Adipocyte (in vitro differentiated cells): ENCODE measurements at regions not wholly inside any gene's neighbourhood (a gene's known extent, or its start where the extent isn't known, plus 50 kb on each side); places are given as distances from the start of the nearest gene placed in this dataset.
"Not testable (repeated sequence)": the region's sequence is repeated elsewhere in the genome, so short reads cannot be mapped to it uniquely, and the experiment has no call there.

Experiments
- DNase-seq: peaks from one replicate; pipeline ENCODE4 v3.0.0-alpha.2; 2015; ENCODE audit warnings: low read depth
- H3K27me3 ChIP-seq: replicated peaks from 2 replicates; pipeline ENCODE4 v1.7.0; 2013; ENCODE audit warnings: mild to moderate bottlenecking, low read length, moderate library complexity; ENCODE audit not compliant: control insufficient read depth, insufficient read depth
- H3K36me3 ChIP-seq: 2 replicates; pipeline ENCODE4 v1.7.0; 2013; ENCODE audit warnings: low read length, mild to moderate bottlenecking, moderate library complexity; ENCODE audit not compliant: control insufficient read depth, insufficient read depth, severe bottlenecking
- H3K4me1 ChIP-seq: 2 replicates; pipeline ENCODE4 v1.7.0; 2013; ENCODE audit warnings: mild to moderate bottlenecking, low read length, moderate library complexity; ENCODE audit not compliant: control insufficient read depth, insufficient read depth
- H3K4me3 ChIP-seq: 2 replicates; pipeline ENCODE4 v1.7.0; 2013; ENCODE audit warnings: mild to moderate bottlenecking, low read length, moderate library complexity
- H3K9ac ChIP-seq: 2 replicates; pipeline ENCODE4 v1.7.0; 2013; ENCODE audit warnings: mild to moderate bottlenecking, low read length, moderate library complexity
- H3K9me3 ChIP-seq: 2 replicates; pipeline ENCODE4 v1.7.0; 2013; ENCODE audit warnings: mild to moderate bottlenecking, low read length, moderate library complexity; ENCODE audit not compliant: control insufficient read depth

- no peak overlapping the region for H3K4me3 ChIP-seq
Observed at GRCh38 chrX:147468600-147468999, 443.1 kb upstream of the FMR1 start.

DNA sequence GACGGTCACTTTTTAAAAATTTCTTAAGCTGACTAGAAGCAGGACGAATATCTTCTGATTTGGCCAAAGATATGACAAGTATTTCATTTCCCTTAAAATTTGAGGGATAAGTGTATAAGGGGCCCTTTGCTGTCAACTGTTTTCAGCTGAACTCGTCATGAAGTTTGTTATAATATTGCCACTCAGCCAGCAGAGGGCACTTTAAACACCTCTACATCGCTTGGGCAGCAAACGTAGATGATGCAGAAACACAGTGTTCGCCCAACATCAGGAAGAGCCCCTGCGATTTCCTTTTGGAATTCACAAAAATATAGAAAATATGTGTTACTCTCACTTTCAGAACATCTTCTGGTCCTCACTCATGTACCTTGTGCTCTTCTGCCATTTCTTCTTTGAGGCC is 435.7 kb upstream of the FMR1 start:
- Histone ChIP-seq H3K27me3 (no peaks in the 10 kb centered on the region), H3K4me3 (no peak overlapping the region), H3K36me3 (no peaks in the 10 kb centered on the region), H3K9ac (no peak overlapping the region), H3K9me3 (no peaks in the 10 kb centered on the region), H3K4me1 (no peaks in the 10 kb centered on the region)
- DNase-seq: peak; percentile 4

More at GRCh38 chrX:147468600-147468999, 443.1 kb upstream of the FMR1 start:
- H3K36me3 ChIP-seq: no peaks in the 10 kb centered on the region
- DNase-seq: no peak
- H3K9me3 ChIP-seq: no peaks in the 10 kb centered on the region
- H3K4me1 ChIP-seq: no peaks in the 10 kb centered on the region
- H3K9ac ChIP-seq: no peak overlapping the region
- H3K27me3 ChIP-seq: no peaks in the 10 kb centered on the region

DNA sequence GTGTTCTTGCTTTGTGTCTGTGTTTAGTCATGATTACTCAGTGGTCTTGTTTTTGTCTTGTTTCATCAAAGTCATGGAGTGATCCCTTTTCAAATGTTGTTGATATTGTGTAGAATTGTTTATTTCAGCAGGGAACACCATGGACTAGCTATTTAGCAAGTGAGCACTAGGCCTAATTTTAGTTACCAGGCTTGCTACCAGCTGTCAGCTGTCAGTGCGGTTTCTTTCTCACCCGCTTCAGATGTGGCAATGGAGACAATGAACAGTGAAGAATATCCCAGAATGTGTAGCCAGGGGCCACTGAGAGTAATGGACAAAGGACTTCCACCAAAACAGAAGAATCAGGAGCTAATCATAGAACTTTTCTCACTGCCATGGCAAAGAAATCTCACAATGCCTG is 432.8 kb upstream of the FMR1 start:
- no peaks in the 10 kb centered on the region for H3K9me3 ChIP-seq
- no peak overlapping the region for H3K4me3 ChIP-seq
- no peak for DNase-seq
- H3K4me1 ChIP-seq: no peaks in the 10 kb centered on the region
- H3K36me3 ChIP-seq: no peaks in the 10 kb centered on the region
- no peak overlapping the region for H3K9ac ChIP-seq
- no peaks in the 10 kb centered on the region for H3K27me3 ChIP-seq

DNA sequence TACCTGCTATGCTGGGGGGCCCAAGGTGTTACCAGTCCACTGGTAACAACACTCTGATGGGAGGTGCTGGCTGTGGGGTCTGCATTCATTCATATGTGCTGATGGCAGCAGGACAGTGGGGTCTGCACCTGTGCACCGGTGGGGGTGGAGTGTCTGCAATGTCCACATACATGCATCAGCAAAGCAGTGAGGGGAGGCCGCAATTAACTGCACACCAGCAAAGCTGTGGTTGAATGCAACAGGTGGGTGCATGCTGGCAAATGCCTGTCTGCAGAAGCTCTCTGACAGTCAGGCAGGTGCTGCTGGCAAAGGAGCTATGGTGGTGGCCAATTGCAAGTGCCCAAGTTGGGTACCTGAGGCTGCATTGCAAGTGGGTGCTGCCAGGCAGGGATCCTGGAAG is 426.5 kb upstream of the FMR1 start:
- Histone ChIP-seq H3K27me3 (no peaks in the 10 kb centered on the region), H3K4me3 (no peak overlapping the region), H3K36me3 (no peaks in the 10 kb centered on the region), H3K9ac (no peak overlapping the region), H3K9me3 (peaks cover 3% of the 10 kb centered on the region), H3K4me1 (no peaks in the 10 kb centered on the region)
- DNase-seq: no peak

DNA sequence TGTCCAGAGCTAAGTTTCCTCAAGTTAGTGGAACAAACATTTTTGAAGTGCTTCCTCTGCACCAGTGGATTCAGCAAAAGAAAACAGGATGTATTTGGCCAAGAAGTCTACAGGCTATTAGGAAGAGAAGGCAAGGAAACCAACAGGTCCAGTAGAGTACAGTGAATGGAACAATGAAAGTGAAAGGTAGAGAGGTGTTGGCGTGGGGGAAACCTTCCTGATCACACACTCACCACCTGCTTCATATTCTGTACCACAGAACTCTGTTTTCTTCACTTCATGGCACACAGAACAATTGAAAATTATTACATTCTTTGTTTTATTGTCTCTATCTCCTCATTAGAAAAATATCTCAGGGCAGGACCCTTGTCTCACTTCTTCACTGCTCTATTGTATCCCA is 417.4 kb upstream of the FMR1 start:
- no peaks in the 10 kb centered on the region for H3K36me3 ChIP-seq
- peaks cover 3% of the 10 kb centered on the region for H3K9me3 ChIP-seq
- no peak for DNase-seq
- H3K9ac ChIP-seq: no peak overlapping the region
- H3K4me3 ChIP-seq: no peak overlapping the region
- no peaks in the 10 kb centered on the region for H3K27me3 ChIP-seq
- no peaks in the 10 kb centered on the region for H3K4me1 ChIP-seq

- DNase-seq: no peak
- H3K27me3 ChIP-seq: no peaks in the 10 kb centered on the region
- H3K9ac ChIP-seq: no peak overlapping the region
- H3K36me3 ChIP-seq: no peaks in the 10 kb centered on the region
- H3K4me1 ChIP-seq: no peaks in the 10 kb centered on the region
- no peak overlapping the region for H3K4me3 ChIP-seq
- no peaks in the 10 kb centered on the region for H3K9me3 ChIP-seq
Observed at GRCh38 chrX:147498796-147499195, 412.9 kb upstream of the FMR1 start.

DNA sequence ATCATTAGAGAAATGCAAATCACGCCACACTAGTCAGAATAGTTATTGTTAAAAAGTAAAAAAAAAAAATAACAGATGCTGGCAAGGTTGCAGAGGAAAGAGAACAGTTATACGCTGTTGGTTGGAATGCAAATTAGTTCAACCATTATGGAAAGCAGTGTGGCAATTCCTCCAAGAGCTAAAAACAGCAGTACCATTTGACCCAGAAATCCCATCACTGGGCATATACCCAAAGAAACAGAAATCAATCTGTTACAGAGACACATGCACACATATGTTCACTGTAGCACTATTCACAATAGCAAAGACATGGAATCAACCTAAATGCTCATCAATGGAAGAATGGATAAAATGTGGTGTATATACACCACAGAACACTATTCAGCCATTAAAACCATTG is 388.7 kb upstream of the FMR1 start:
- Histone ChIP-seq H3K27me3 (no peaks in the 10 kb centered on the region), H3K4me3 (no peak overlapping the region), H3K4me1 (no peaks in the 10 kb centered on the region), H3K9ac (no peak overlapping the region), H3K36me3 (no peaks in the 10 kb centered on the region), H3K9me3 (no peaks in the 10 kb centered on the region)
- no peak for DNase-seq

DNA sequence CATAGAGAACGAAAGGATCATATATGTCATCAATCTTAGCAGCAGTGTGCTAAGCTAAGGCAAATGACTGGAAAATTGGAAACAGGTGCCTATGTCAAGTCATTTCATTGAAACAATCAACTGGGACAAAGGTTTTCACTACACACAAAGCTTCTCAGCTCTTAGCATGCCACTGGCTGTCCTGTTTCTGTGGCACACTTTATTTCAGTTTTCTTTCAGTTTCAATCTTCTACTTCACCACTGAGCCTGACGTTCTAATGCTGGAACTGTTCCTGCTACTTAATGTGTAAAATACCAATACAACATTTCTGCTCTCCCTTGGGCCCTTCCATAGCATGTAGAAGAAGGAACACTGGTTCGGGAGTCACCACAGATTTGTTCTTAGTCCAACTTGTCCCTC is 378.3 kb upstream of the FMR1 start:
- Histone ChIP-seq H3K9ac (no peak overlapping the region), H3K9me3 (no peaks in the 10 kb centered on the region), H3K27me3 (no peaks in the 10 kb centered on the region), H3K36me3 (no peaks in the 10 kb centered on the region), H3K4me3 (no peak overlapping the region), H3K4me1 (no peaks in the 10 kb centered on the region)
- DNase-seq: no peak

DNA sequence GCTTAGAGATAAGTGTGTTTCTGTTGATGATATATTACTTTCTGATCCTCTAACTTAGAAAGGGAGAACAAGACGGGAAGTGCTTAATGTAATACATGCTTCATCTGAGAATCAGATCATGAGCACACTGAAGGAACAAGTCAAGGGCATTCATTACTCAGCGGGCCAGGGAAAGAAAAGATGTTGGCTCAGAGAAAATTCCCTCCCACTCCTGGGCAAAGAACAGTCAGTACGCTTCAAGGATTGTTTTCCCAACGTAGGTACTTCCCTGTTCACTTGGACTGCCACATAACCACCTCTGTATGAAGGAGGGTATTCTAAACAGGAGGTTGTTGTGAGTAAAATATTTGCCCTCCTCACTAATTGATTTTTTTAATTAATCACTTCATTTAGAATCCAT is 374.5 kb upstream of the FMR1 start:
- DNase-seq: no peak
- Histone ChIP-seq H3K4me1 (no peaks in the 10 kb centered on the region), H3K27me3 (no peaks in the 10 kb centered on the region), H3K9me3 (no peaks in the 10 kb centered on the region), H3K9ac (no peak overlapping the region), H3K4me3 (no peak overlapping the region), H3K36me3 (no peaks in the 10 kb centered on the region)

GRCh38 chrX:147548023-147548422 is 363.7 kb upstream of the FMR1 start:
- H3K9me3 ChIP-seq, H3K27me3 ChIP-seq, H3K4me3 ChIP-seq, H3K4me1 ChIP-seq, H3K36me3 ChIP-seq, DNase-seq, H3K9ac ChIP-seq: not testable (repeated sequence)

DNA sequence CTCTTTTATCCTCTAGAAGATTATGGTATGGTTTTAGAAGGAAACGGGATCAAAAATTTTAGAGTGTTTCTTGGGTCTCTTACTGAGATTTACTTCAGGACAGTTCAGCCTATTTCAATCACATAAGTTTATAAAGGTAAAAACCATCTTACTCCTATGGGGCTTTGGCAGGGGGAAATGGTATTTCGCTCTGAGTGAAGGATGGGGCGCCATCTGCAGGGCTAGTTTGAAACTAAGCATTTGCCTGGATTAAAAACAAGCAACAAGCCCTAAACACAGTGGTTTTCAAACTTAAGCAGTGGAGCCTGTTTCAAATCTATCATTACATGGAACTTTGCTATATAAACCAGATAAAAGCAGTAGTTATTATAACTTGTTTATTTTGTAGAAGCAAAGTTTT is 361.5 kb upstream of the FMR1 start:
- no peak overlapping the region for H3K4me3 ChIP-seq
- H3K9me3 ChIP-seq: no peaks in the 10 kb centered on the region
- H3K36me3 ChIP-seq: no peaks in the 10 kb centered on the region
- no peaks in the 10 kb centered on the region for H3K27me3 ChIP-seq
- DNase-seq: no peak
- no peaks in the 10 kb centered on the region for H3K4me1 ChIP-seq
- no peak overlapping the region for H3K9ac ChIP-seq

DNA sequence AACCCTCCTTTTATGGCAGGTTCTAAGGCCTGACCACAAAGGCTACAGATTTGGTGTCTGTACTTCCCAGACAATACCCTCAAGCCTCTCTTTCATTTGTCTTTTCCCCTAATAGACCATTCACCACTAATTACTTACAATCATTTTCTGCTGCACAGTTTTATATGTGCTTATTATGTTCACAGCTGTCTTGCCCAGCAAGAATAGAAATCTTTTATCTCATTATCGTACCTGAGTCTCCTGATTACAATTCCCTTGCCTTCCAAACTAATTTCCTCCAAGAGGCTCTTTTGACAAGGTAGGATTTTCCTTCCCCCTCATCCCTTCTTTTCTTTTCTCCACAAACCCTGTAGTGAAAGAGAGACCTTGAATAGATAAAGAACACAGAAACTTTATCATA is 352.5 kb upstream of the FMR1 start:
- no peak for DNase-seq
- Histone ChIP-seq H3K4me1 (no peaks in the 10 kb centered on the region), H3K9me3 (no peaks in the 10 kb centered on the region), H3K4me3 (no peak overlapping the region), H3K9ac (no peak overlapping the region), H3K27me3 (peaks cover 3% of the 10 kb centered on the region), H3K36me3 (no peaks in the 10 kb centered on the region)
